K562 (cell line): ENCODE measurements at regions not wholly inside any gene's neighbourhood (a gene's known extent, or its start where the extent isn't known, plus 50 kb on each side); places are given as distances from the start of the nearest gene placed in this dataset.

Source experiments
- CEBPB ChIP-seq: fragments of 450-650 bp; IDR thresholded peaks from 2 replicates; pipeline ENCODE4 v1.6.1; 2016; ENCODE audit warnings: missing genetic modification characterization, missing compliant biosample characterization
- E2F3 ChIP-seq: fragments of 250-450 bp; sonication (Bioruptor Pico); IDR thresholded peaks from 2 replicates; pipeline ENCODE4 v1.4.0; 2020; ENCODE audit warnings: mild to moderate bottlenecking
- GABPA ChIP-seq: fragments of 200-800 bp; sonication (Bioruptor generic); conservative IDR thresholded peaks from 2 replicates; pipeline ENCODE4 v1.6.1; 2016; ENCODE audit warnings: low read depth, missing genetic modification characterization, missing compliant biosample characterization
- MYC ChIP-seq, 2 experiments: fragments of 250-450 bp in 1 of 2; sonication (Bioruptor Pico) in 1 of 2; IDR thresholded peaks; 2 replicates each; pipeline versions ENCODE4 v1.5.1 to v1.6.1; 2012 to 2021; ENCODE audit warnings: low read depth in 2 of 2, borderline replicate concordance in 1 of 2, improper control_type of control experiment in 1 of 2, low read length in 1 of 2, mild to moderate bottlenecking in 1 of 2, moderate library complexity in 1 of 2
- POLR2AphosphoS5 ChIP-seq: IDR thresholded peaks from 2 replicates; pipeline ENCODE4 v1.6.1; 2011; ENCODE audit warnings: mild to moderate bottlenecking, low read depth, low read length, moderate library complexity; ENCODE audit not compliant: control insufficient read depth, insufficient read depth
- SRF ChIP-seq, 2 experiments: fragments of 250-450, 450-650 bp in 1 of 2; sonication (Bioruptor Pico) in 1 of 2; sonication (generic) in 1 of 2; formaldehyde crosslinking; IDR thresholded peaks; 2 replicates each; pipeline versions ENCODE4 v1.5.0 to v1.5.1; 2020 to 2022; ENCODE audit warnings: mild to moderate bottlenecking in 1 of 2, missing genetic modification reagents in 1 of 2
- ZKSCAN8 ChIP-seq: fragments of 200-800 bp; sonication (Bioruptor generic); IDR thresholded peaks from 2 replicates; pipeline ENCODE4 v1.6.1; 2016; ENCODE audit warnings: missing genetic modification characterization, missing compliant biosample characterization
- ZNF217 ChIP-seq: sonication (generic); formaldehyde crosslinking; IDR thresholded peaks from 2 replicates; pipeline ENCODE4 v1.8.0; 2022; ENCODE audit warnings: mild to moderate bottlenecking, missing genetic modification reagents
- ZNF274 ChIP-seq: IDR thresholded peaks from 2 replicates; pipeline ENCODE4 v1.6.1; 2011; ENCODE audit warnings: low read depth, mild to moderate bottlenecking, low read length, moderate library complexity, borderline replicate concordance
- ZNF282 ChIP-seq: sonication (generic); formaldehyde crosslinking; IDR thresholded peaks from 2 replicates; pipeline ENCODE4 v1.8.1; 2023; ENCODE audit warnings: missing genetic modification reagents
- TF ChIP-seq, protein P1 (sequence below), 3 experiments: IDR thresholded peaks in 2 of 3; conservative IDR thresholded peaks in 1 of 3; 2 replicates each; pipeline ENCODE4 v1.5.1; 2011 to 2012; ENCODE audit warnings: low read length in 3 of 3, mild to moderate bottlenecking in 3 of 3, control low read depth in 2 of 3, improper control_type of control experiment in 1 of 3, inconsistent platforms in 1 of 3, low read depth in 1 of 3, mixed read lengths in 1 of 3, moderate library complexity in 1 of 3; ENCODE audit not compliant: insufficient read depth in 2 of 3
- TF ChIP-seq, protein P2 (sequence below): fragments of 150-350 bp; conservative IDR thresholded peaks from 2 replicates; pipeline ENCODE4 v1.6.1; 2014; ENCODE audit warnings: low read length
- TF ChIP-seq, protein P3 (sequence below): fragments of 450-650 bp; formaldehyde crosslinking; IDR thresholded peaks from 2 replicates; pipeline ENCODE4 v1.4.0; 2020; ENCODE audit warnings: mild to moderate bottlenecking, mixed read lengths

DNA sequence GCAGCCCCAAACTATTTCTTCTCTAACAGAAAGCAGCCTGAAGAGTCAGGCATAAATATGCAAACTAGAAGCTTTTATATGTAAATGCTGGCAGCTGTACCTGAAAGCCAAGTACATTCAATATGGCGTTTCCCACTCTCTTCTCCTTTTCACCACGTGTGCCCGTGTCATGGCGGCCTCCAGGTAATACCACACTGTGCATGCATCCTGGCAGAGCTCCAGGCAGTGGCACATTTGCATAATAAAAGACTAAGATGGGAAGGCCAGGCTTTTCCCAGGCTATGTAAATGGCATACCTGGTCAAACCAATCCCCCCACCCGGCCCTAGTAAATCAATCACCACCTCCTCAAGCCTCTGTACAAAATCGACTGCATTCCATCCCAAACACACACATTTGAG lies 120.6 kb downstream of the MMUT start:
- TF ChIP-seq E2F3 = no peak
- TF ChIP-seq, protein P1, sequence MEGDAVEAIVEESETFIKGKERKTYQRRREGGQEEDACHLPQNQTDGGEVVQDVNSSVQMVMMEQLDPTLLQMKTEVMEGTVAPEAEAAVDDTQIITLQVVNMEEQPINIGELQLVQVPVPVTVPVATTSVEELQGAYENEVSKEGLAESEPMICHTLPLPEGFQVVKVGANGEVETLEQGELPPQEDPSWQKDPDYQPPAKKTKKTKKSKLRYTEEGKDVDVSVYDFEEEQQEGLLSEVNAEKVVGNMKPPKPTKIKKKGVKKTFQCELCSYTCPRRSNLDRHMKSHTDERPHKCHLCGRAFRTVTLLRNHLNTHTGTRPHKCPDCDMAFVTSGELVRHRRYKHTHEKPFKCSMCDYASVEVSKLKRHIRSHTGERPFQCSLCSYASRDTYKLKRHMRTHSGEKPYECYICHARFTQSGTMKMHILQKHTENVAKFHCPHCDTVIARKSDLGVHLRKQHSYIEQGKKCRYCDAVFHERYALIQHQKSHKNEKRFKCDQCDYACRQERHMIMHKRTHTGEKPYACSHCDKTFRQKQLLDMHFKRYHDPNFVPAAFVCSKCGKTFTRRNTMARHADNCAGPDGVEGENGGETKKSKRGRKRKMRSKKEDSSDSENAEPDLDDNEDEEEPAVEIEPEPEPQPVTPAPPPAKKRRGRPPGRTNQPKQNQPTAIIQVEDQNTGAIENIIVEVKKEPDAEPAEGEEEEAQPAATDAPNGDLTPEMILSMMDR (IDR thresholded peaks at IDR 0.05 in 2 of 3, conservative IDR thresholded peaks at IDR 0.05 in 1 of 3; ENCODE audit: insufficient read depth in 2 of 3, low read depth in 1 of 3, low read length in 3 of 3) = no peak
- TF ChIP-seq, protein P2, sequence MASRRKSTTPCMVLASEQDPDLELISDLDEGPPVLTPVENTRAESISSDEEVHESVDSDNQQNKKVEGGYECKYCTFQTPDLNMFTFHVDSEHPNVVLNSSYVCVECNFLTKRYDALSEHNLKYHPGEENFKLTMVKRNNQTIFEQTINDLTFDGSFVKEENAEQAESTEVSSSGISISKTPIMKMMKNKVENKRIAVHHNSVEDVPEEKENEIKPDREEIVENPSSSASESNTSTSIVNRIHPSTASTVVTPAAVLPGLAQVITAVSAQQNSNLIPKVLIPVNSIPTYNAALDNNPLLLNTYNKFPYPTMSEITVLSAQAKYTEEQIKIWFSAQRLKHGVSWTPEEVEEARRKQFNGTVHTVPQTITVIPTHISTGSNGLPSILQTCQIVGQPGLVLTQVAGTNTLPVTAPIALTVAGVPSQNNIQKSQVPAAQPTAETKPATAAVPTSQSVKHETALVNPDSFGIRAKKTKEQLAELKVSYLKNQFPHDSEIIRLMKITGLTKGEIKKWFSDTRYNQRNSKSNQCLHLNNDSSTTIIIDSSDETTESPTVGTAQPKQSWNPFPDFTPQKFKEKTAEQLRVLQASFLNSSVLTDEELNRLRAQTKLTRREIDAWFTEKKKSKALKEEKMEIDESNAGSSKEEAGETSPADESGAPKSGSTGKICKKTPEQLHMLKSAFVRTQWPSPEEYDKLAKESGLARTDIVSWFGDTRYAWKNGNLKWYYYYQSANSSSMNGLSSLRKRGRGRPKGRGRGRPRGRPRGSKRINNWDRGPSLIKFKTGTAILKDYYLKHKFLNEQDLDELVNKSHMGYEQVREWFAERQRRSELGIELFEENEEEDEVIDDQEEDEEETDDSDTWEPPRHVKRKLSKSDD = no peak
- TF ChIP-seq ZNF217 = no peak
- TF ChIP-seq, protein P3, sequence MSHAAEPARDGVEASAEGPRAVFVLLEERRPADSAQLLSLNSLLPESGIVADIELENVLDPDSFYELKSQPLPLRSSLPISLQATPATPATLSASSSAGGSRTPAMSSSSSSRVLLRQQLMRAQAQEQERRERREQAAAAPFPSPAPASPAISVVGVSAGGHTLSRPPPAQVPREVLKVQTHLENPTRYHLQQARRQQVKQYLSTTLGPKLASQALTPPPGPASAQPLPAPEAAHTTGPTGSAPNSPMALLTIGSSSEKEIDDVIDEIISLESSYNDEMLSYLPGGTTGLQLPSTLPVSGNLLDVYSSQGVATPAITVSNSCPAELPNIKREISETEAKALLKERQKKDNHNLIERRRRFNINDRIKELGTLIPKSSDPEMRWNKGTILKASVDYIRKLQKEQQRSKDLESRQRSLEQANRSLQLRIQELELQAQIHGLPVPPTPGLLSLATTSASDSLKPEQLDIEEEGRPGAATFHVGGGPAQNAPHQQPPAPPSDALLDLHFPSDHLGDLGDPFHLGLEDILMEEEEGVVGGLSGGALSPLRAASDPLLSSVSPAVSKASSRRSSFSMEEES (CRISPR knock-in tag) = no peak
- TF ChIP-seq ZNF274 = no peak
- TF ChIP-seq MYC (IDR thresholded peaks at IDR 0.05; ENCODE audit: low read depth, low read length) = no peak
- no peak for TF ChIP-seq MYC (CRISPR knock-in tag; IDR thresholded peaks at IDR 0.05; ENCODE audit: borderline replicate concordance, low read depth)
- no peak for TF ChIP-seq SRF (CRISPR knock-in tag; IDR thresholded peaks at IDR 0.05)
- no peak for TF ChIP-seq POLR2AphosphoS5
- no peak for TF ChIP-seq ZKSCAN8 (CRISPR knock-in tag)
- TF ChIP-seq GABPA (tag) = no peak
- TF ChIP-seq ZNF282 (CRISPR knock-in tag) = no peak
- TF ChIP-seq CEBPB = no peak
